GM12865 (cell line): ENCODE measurements at regions not wholly inside any gene's neighbourhood (a gene's known extent, or its start where the extent isn't known, plus 50 kb on each side); places are given as distances from the start of the nearest gene placed in this dataset.

Experiments used
- DNase-seq: peaks from one replicate; pipeline ENCODE4 v3.0.0; 2010; ENCODE audit warnings: low read depth
- H3K4me3 ChIP-seq: 2 replicates; pipeline ENCODE4 v1.5.1; 2011; ENCODE audit warnings: mild to moderate bottlenecking, low read depth, low read length, control low read depth
- CTCF ChIP-seq: IDR thresholded peaks from 2 replicates; pipeline ENCODE4 v1.5.1; 2011; ENCODE audit warnings: low read length, control low read depth, low read depth, inconsistent platforms; ENCODE audit not compliant: insufficient read depth; ENCODE audit errors: missing control alignments

GRCh38 chr19:31147234-31147633 is 202.0 kb downstream of the TSHZ3 start:
- no peak for DNase-seq
- no peak overlapping the region for H3K4me3 ChIP-seq
- TF ChIP-seq CTCF: no peak

- no peak for TF ChIP-seq CTCF
- no peak overlapping the region for H3K4me3 ChIP-seq
- DNase-seq: no peak
These were observed 202.6 kb downstream of the TSHZ3 start for GRCh38 chr19:31146546-31147183.

- TF ChIP-seq CTCF: no peak
- H3K4me3 ChIP-seq: no peak overlapping the region
- DNase-seq: no peak
These were observed 203.2 kb downstream of the TSHZ3 start for GRCh38 chr19:31146015-31146414.

GRCh38 chr19:31145007-31145406 is 204.2 kb downstream of the TSHZ3 start:
- TF ChIP-seq CTCF: no peak
- no peak overlapping the region for H3K4me3 ChIP-seq
- no peak for DNase-seq

GRCh38 chr19:31144075-31144870 is 205.0 kb downstream of the TSHZ3 start:
- no peak for TF ChIP-seq CTCF
- no peak for DNase-seq
- H3K4me3 ChIP-seq: no peak overlapping the region

- no peak for DNase-seq
- no peak overlapping the region for H3K4me3 ChIP-seq
- TF ChIP-seq CTCF: no peak
These were observed 207.9 kb downstream of the TSHZ3 start for GRCh38 chr19:31141301-31141700.
